Lung (tissue), 11 donors: ENCODE measurements at regions not wholly inside any gene's neighbourhood (a gene's known extent, or its start where the extent isn't known, plus 50 kb on each side); places are given as distances from the start of the nearest gene placed in this dataset.

Experiments used
- ATAC-seq: fragments of 200-7000 bp; cut with Tn5 transposase; one replicate; pipeline ENCODE4 v1.9.1; 2020; ENCODE audit warnings: moderate number of reproducible peaks; ENCODE audit not compliant: insufficient read depth, low FRiP score
- DNase-seq, 3 donors: peaks; one replicate each; pipeline ENCODE4 v3.0.0-alpha.2; 2013 to 2017
- H3K27ac ChIP-seq, 2 donors: one replicate each; pipeline ENCODE4 v1.5.1; 2013; ENCODE audit warnings: mild to moderate bottlenecking in 2 of 2, moderate library complexity in 2 of 2, control low read depth in 1 of 2, inconsistent platforms in 1 of 2, low read depth in 1 of 2, low read length in 1 of 2
- H3K27me3 ChIP-seq, 3 donors: one replicate each; pipeline ENCODE4 v1.5.1; 2013; ENCODE audit warnings: low read length in 2 of 3; ENCODE audit not compliant: control insufficient read depth in 3 of 3, insufficient read depth in 3 of 3
- H3K36me3 ChIP-seq, 4 donors: one replicate each; pipeline ENCODE4 v1.5.1; 2013; ENCODE audit warnings: low read length in 4 of 4, mild to moderate bottlenecking in 1 of 4, moderate library complexity in 1 of 4; ENCODE audit not compliant: control insufficient read depth in 4 of 4, insufficient read depth in 4 of 4
- H3K4me1 ChIP-seq, 5 donors: one replicate each; pipeline ENCODE4 v1.5.1; 2013; ENCODE audit warnings: low read length in 5 of 5, mild to moderate bottlenecking in 2 of 5, moderate library complexity in 1 of 5; ENCODE audit not compliant: control insufficient read depth in 5 of 5, insufficient read depth in 5 of 5
- H3K4me3 ChIP-seq: one replicate; pipeline ENCODE4 v1.5.1; 2013; ENCODE audit warnings: mild to moderate bottlenecking, control low read depth, moderate library complexity
- H3K9ac ChIP-seq, 2 donors: one replicate each; pipeline ENCODE4 v1.5.1; 2013; ENCODE audit warnings: low read length in 2 of 2, control low read depth in 1 of 2; ENCODE audit not compliant: insufficient read depth in 1 of 2
- H3K9me3 ChIP-seq, 4 donors: one replicate each; pipeline ENCODE4 v1.5.1; 2013; ENCODE audit warnings: low read length in 3 of 4, mild to moderate bottlenecking in 1 of 4, moderate library complexity in 1 of 4; ENCODE audit not compliant: control insufficient read depth in 4 of 4, insufficient read depth in 3 of 4
- CTCF ChIP-seq: IDR thresholded peaks from 2 replicates; pipeline ENCODE4 v1.5.1; 2012; ENCODE audit warnings: mild to moderate bottlenecking; ENCODE audit errors: control extremely low read depth, extremely low read depth
- WGBS, 2 donors: extraction: QIAGEN DNeasy Blood & Tissue Kit; methylation state at CpG; one replicate each; pipeline ENCODE4 v1.1.7; 2013; 5-methylcytosine and 5-hydroxymethylcytosine counted together
- donor health status: control.
- donor health status: control.
- donor health status: Bipolar disorder and iron deficiency.
- donor health status: healthy.
- donor health status: DM: yes; HTN: yes; CAD: no.

- H3K4me3 ChIP-seq, result no peak overlapping the region
- H3K9ac ChIP-seq, result no peak overlapping the region
- DNase-seq (no peak), ATAC-seq (no peak)
- H3K27ac ChIP-seq, result no peak overlapping the region
- no peak for TF ChIP-seq CTCF
- H3K4me1 ChIP-seq, result no peaks in the 10 kb centered on the region
- peaks cover 0 to 3% (median 0%) of the 10 kb centered on the region in 3 donors for H3K27me3 ChIP-seq
- no peaks in the 10 kb centered on the region for H3K36me3 ChIP-seq
- 75 to 81% methylated on average over 7 of the region's 7 CpGs for WGBS, 2 donors
- H3K9me3 ChIP-seq, result peaks cover 0 to 3% (median 0%) of the 10 kb centered on the region in 4 donors
These were observed 110.7 kb upstream of the C2CD4B start for GRCh38 chr15:62275831-62276230.

GRCh38 chr15:62277816-62278394, 112.8 kb upstream of the C2CD4B start:
- no peaks in the 10 kb centered on the region for H3K4me1 ChIP-seq
- H3K9me3 ChIP-seq, result peaks cover 0 to 3% (median 0%) of the 10 kb centered on the region in 4 donors
- TF ChIP-seq CTCF, result no peak
- WGBS, 2 donors, result 57 to 73% methylated on average over 2 of the region's 2 CpGs
- H3K27ac ChIP-seq, result no peak overlapping the region
- H3K9ac ChIP-seq, result no peak overlapping the region
- DNase-seq, result no peak
- H3K36me3 ChIP-seq, result no peaks in the 10 kb centered on the region
- no peak overlapping the region for H3K4me3 ChIP-seq
- H3K27me3 ChIP-seq, result peaks cover 0 to 3% (median 0%) of the 10 kb centered on the region in 3 donors
- ATAC-seq, result no peak

- Histone ChIP-seq H3K9me3 (no peaks in the 10 kb centered on the region), H3K9ac (no peak overlapping the region), H3K27ac (no peak overlapping the region), H3K36me3 (no peaks in the 10 kb centered on the region), H3K27me3 (peaks cover 0 to 3% (median 0%) of the 10 kb centered on the region in 3 donors), H3K4me3 (no peak overlapping the region), H3K4me1 (no peaks in the 10 kb centered on the region)
- DNase-seq, result no peak
- TF ChIP-seq CTCF, result no peak
- WGBS, 2 donors, result 77 to 79% methylated on average over 4 of the region's 4 CpGs
- ATAC-seq, result no peak
These were observed 113.4 kb upstream of the C2CD4B start for GRCh38 chr15:62278534-62278933.

- H3K4me3 ChIP-seq, result no peak overlapping the region
- peaks cover 0 to 3% (median 0%) of the 10 kb centered on the region in 3 donors for H3K27me3 ChIP-seq
- H3K9me3 ChIP-seq, result no peaks in the 10 kb centered on the region
- no peak for DNase-seq
- no peak for ATAC-seq
- WGBS, 2 donors, result 92 to 95% methylated on average over 5 of the region's 5 CpGs
- H3K27ac ChIP-seq, result no peak overlapping the region
- H3K36me3 ChIP-seq, result no peaks in the 10 kb centered on the region
- TF ChIP-seq CTCF, result no peak
- H3K9ac ChIP-seq, result no peak overlapping the region
- no peaks in the 10 kb centered on the region for H3K4me1 ChIP-seq
These were observed 114.0 kb upstream of the C2CD4B start for GRCh38 chr15:62279041-62279440.
